Psoas muscle (tissue), 7 donors: ENCODE measurements at regions not wholly inside any gene's neighbourhood (a gene's known extent, or its start where the extent isn't known, plus 50 kb on each side); places are given as distances from the start of the nearest gene placed in this dataset.

Experiments
- ATAC-seq, 4 donors: fragments of 200-7000 bp; cut with Tn5 transposase; one replicate each; pipeline ENCODE4 v1.9.1; 2020; ENCODE audit warnings: moderate library complexity in 3 of 4, mild to moderate bottlenecking in 2 of 4
- DNase-seq, 2 donors: peaks; one replicate each; pipeline ENCODE4 v3.0.0-alpha.2; 2020
- H3K27ac ChIP-seq: fragments of 200-600 bp; one replicate; pipeline ENCODE4 v1.8.0; 2022
- H3K27me3 ChIP-seq, 3 donors: fragments of 200-600 bp in 1 of 3; one replicate each; pipeline versions ENCODE4 v1.6.1 to v1.8.0; 2013 to 2022; ENCODE audit warnings: low read length in 2 of 3, mild to moderate bottlenecking in 2 of 3, moderate library complexity in 1 of 3; ENCODE audit not compliant: insufficient read depth in 3 of 3
- H3K36me3 ChIP-seq, 2 donors: fragments of 200-600 bp in 1 of 2; one replicate each; pipeline versions ENCODE4 v1.6.1 to v1.8.0; 2013 to 2022; ENCODE audit warnings: low read depth in 1 of 2, mild to moderate bottlenecking in 1 of 2, moderate library complexity in 1 of 2; ENCODE audit not compliant: insufficient read depth in 1 of 2
- H3K4me1 ChIP-seq: fragments of 200-600 bp; one replicate; pipeline ENCODE4 v1.8.0; 2022
- H3K4me3 ChIP-seq: fragments of 200-600 bp; one replicate; pipeline ENCODE4 v1.8.0; 2022; ENCODE audit warnings: mild to moderate bottlenecking
- H3K9me3 ChIP-seq: fragments of 200-600 bp; one replicate; pipeline ENCODE4 v1.8.0; 2022
- whole genome bisulfite sequencing, 3 donors: extraction: QIAGEN DNeasy Blood & Tissue Kit; methylation state at CpG; one replicate each; pipeline versions ENCODE4 v1.1.6 to v1.1.7; 2013; 5-methylcytosine and 5-hydroxymethylcytosine counted together
- intact Hi-C, 2 donors: fragments of 100-400 bp; cut with DNase I; formaldehyde crosslinking; loops; one replicate each; pipeline versions ENCODE4 v1.11.0 to v1.14.2; 2022
- TF ChIP-seq, protein P1 (sequence below): fragments of 200-600 bp; IDR thresholded peaks from one replicate; pipeline ENCODE4 v1.8.0; 2022; ENCODE audit warnings: antibody characterized with exemption
- donor health status: healthy with polysubstance abuse.
- donor health status: DM: no; HTN: no; CAD: no; lungs with moderate emphysema.
- donor health status: Bipolar disorder and iron deficiency.
- donor health status: healthy.
- donor health status: DM: yes; HTN: yes; CAD: no.
- donor health status: DM: no; HTN: no; CAD: no.
- donor health status: DM: yes; HTN: yes; CAD: no.

GRCh38 chr12:30514666-30515065, 181.0 kb downstream of the IPO8 start:
- Histone ChIP-seq H3K36me3 (no peaks in the 10 kb centered on the region), H3K4me1 (no peaks in the 10 kb centered on the region), H3K4me3 (no peak overlapping the region), H3K9me3 (no peaks in the 10 kb centered on the region), H3K27me3 (no peaks in the 10 kb centered on the region), H3K27ac (no peak overlapping the region)
- DNase-seq (no peak), ATAC-seq (no peak)
- TF ChIP-seq, protein P1, sequence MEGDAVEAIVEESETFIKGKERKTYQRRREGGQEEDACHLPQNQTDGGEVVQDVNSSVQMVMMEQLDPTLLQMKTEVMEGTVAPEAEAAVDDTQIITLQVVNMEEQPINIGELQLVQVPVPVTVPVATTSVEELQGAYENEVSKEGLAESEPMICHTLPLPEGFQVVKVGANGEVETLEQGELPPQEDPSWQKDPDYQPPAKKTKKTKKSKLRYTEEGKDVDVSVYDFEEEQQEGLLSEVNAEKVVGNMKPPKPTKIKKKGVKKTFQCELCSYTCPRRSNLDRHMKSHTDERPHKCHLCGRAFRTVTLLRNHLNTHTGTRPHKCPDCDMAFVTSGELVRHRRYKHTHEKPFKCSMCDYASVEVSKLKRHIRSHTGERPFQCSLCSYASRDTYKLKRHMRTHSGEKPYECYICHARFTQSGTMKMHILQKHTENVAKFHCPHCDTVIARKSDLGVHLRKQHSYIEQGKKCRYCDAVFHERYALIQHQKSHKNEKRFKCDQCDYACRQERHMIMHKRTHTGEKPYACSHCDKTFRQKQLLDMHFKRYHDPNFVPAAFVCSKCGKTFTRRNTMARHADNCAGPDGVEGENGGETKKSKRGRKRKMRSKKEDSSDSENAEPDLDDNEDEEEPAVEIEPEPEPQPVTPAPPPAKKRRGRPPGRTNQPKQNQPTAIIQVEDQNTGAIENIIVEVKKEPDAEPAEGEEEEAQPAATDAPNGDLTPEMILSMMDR: no peak
- intact Hi-C loops: no loop called here
- 57 to 71% (median 64%) methylated on average over 5 of the region's 5 CpGs for WGBS, 3 donors

GRCh38 chr12:30508205-30508967, 187.3 kb downstream of the IPO8 start:
- no peak overlapping the region for H3K27ac ChIP-seq

DNA sequence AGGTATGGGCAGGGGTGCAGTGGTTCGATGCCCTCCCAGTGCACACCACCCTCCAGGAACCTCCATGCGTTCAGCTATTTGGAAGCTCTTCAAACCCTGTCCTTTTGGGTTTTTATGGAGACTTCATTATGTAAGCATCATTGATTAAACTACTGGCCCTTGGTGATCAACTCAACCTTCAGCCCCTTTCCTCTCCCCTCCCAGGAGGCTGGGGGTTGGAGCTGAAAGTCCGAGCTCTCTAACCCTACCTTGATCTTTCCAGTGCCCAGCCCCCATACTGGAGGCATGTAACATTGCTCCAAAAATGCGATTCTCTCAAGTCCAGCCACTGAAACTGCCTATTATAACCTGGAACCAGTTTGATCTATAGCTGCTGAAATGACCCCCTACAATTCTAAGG, 188.1 kb downstream of the IPO8 start:
- no peaks in the 10 kb centered on the region for H3K27me3 ChIP-seq
- H3K27ac ChIP-seq: no peak overlapping the region
- H3K4me3 ChIP-seq: no peak overlapping the region
- H3K36me3 ChIP-seq: no peaks in the 10 kb centered on the region
- DNase-seq: no peak
- WGBS, 3 donors: 82 to 88% (median 84%) methylated on average over 4 of the region's 4 CpGs
- intact Hi-C loops: no loop called here
- ATAC-seq: no peak
- H3K4me1 ChIP-seq: no peaks in the 10 kb centered on the region
- no peaks in the 10 kb centered on the region for H3K9me3 ChIP-seq
- TF ChIP-seq, protein P1: no peak

More at GRCh38 chr12:30508205-30508967, 187.3 kb downstream of the IPO8 start:
- DNase-seq: no peak
- Histone ChIP-seq H3K36me3 (no peaks in the 10 kb centered on the region), H3K4me1 (no peaks in the 10 kb centered on the region), H3K9me3 (no peaks in the 10 kb centered on the region), H3K27me3 (no peaks in the 10 kb centered on the region), H3K4me3 (no peak overlapping the region)
- TF ChIP-seq, protein P1: no peak
- ATAC-seq: no peak
- intact Hi-C loops: no loop called here
- WGBS, 3 donors: 86 to 90% (median 90%) methylated on average over 4 of the region's 4 CpGs

- 83 to 87% (median 85%) methylated on average over 7 of the region's 7 CpGs for WGBS, 3 donors
- TF ChIP-seq, protein P1: no peak
- intact Hi-C loops: no loop called here
These were observed 189.3 kb downstream of the IPO8 start for GRCh38 chr12:30506411-30506810.

GRCh38 chr12:30501718-30502117, 194.0 kb downstream of the IPO8 start:
- WGBS, 3 donors: 93 to 97% (median 97%) methylated on average over 2 of the region's 2 CpGs
- no peaks in the 10 kb centered on the region for H3K27me3 ChIP-seq
- H3K27ac ChIP-seq: no peak overlapping the region
- ATAC-seq (no peak), DNase-seq (no peak)
- H3K4me3 ChIP-seq: no peak overlapping the region
- TF ChIP-seq, protein P1: no peak
- no peaks in the 10 kb centered on the region for H3K9me3 ChIP-seq
- H3K36me3 ChIP-seq: no peaks in the 10 kb centered on the region
- intact Hi-C loops: no loop called here
- H3K4me1 ChIP-seq: no peaks in the 10 kb centered on the region

More at GRCh38 chr12:30506411-30506810, 189.3 kb downstream of the IPO8 start:
- Histone ChIP-seq H3K27me3 (no peaks in the 10 kb centered on the region), H3K4me1 (no peaks in the 10 kb centered on the region), H3K9me3 (no peaks in the 10 kb centered on the region), H3K27ac (no peak overlapping the region), H3K4me3 (no peak overlapping the region), H3K36me3 (no peaks in the 10 kb centered on the region)
- DNase-seq: no peak
- no peak for ATAC-seq
